GM21381 (cell line): ENCODE measurements at regions not wholly inside any gene's neighbourhood (a gene's known extent, or its start where the extent isn't known, plus 50 kb on each side); places are given as distances from the start of the nearest gene placed in this dataset.
"Not testable (repeated sequence)": the region's sequence is repeated elsewhere in the genome, so short reads cannot be mapped to it uniquely, and the experiment has no call there.

ENCODE experiments used
- ATAC-seq: cut with Tn5 transposase; IDR thresholded peaks from one replicate; pipeline ENCODE4 v1.9.1; 2021; ENCODE audit warnings: mild to moderate bottlenecking, moderate library complexity; ENCODE audit not compliant: unreplicated experiment

DNA sequence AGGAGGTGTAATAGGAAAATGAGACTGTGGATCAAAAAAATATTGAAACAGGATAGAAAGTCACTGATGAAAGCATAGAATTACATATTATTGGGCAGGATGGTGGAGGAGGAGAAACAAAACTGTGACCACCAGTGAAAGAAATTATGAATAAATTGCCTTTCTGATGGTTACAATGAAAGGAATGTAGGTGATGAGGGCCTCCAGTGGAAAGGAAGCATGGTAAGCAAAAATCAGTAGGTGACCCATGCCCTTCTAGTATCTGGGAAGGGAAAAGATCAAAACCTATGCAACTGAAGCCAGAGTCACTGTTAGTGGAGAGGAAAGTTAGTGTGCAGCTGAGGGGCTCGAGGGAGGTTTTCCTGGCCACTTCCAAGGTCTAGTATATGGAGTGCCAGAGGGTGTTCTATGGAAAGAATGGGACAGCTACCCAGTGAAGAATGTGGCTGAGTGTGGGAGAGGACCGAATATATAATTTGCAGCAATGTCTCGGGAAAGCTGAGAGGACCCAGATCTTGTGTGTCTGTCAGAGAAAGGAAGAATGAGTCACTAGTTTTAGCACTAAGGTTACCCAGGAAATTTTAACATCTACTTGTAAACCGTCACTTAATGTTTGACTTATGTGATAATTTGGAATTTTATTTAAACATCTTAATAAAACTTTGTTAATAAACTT lies 146.2 kb downstream of the NFKBIZ start:
- no peak for ATAC-seq

DNA sequence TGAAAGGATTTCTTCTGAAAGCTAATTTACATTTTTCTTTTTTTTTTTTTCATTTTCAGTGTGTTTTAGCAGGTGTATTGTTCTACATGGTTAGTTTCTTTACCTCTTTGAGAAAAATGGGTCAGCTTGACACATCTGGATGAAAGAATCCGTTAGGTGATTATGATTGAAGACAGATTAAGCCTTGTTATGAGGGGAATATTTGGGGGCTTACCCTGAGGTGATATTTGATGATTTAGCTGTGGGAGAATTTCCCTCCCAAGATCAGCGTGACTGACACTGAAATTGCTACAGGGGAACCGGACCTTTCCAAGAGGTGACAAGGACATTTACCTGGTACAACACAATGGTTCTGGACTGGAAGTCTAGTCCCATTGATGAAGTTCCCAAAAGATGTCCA lies 147.5 kb downstream of the NFKBIZ start:
- ATAC-seq = no peak

DNA sequence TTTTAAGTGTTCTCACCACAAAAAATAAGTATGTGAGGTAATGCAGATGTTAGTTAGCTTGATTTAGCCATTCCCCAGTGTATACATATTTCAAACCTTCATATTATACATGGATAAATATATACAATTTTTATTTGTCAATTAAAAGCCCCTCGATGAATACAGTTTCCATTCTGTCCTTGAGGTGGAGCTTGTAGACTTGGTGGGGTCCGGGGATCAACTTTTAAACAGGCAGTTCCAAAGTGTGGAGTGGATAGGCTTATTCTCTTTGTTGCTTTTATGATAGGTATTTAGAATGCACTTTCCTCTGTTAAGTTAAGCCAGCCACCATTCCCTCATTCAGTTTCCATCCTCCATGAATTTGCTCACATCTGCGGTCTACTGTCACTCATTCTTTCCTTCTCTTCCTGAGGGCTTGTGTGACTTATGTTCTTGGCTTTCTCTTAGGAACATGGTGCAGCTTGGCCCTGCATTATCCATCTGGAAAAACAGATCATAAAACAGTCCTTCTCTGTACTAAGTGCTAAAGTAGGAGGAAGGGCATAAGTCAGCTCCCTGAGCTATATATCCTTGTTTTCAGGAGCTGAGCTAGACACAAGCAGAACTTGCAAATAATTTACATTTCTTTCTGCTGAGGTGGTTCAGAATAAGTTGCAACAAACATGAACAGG lies 149.1 kb downstream of the NFKBIZ start:
- no peak for ATAC-seq

DNA sequence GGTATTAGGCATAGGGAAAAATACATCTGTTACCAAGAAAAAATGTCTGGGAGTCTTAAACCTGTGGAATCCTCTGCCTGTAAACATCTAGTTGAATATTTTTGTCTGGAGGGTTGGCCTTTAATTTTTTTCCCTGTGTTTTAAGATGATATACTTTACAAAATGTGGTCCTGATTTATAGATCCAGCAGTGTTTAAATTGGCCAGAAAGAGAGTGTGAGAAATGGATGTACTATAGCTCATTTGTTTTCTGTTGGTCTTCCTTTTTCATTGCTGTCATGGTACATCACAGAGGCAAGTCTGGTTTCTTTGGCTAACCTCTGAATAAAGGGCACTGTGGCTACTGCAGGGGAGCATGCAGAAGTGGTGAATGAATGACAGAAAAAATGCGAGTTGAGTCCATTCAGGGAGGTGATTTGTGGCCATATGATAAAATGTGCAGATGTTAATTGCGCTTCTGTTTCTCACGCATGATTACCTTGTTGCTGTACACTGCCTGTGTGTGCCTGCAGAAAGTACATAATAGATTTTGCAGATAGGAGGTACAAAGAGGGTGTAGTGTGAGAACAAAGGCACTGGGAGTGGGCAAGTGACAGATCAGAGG lies 150.0 kb downstream of the NFKBIZ start:
- ATAC-seq = no peak

DNA sequence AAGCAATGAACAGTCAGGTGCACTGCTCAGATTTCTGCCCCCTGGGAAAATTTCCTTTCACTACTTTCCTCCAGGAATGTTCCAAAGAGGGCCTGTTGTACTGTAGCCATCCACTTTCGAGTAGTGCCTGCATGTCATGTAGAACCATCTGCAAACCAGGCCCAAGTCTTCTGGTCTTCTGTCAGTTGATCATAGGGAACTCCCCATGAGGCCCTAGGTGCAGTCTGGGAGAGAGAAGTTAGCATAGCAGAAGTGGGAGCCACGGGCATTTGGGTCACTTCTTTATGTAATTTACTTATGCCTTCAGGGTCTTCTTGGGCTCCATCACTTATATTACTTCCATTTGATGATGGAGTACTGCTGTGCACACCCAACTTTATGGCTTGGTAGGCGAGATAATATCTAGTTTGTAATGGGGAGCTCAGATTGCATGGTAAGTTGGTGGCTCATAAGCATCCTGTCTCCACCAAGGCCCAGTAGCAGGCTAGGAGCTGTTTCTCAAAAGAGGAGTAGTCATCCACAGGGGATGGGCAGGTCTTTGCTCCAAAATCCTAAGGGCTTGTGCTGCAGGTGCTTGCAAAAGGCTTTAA lies 151.4 kb downstream of the NFKBIZ start:
- ATAC-seq = no peak

DNA sequence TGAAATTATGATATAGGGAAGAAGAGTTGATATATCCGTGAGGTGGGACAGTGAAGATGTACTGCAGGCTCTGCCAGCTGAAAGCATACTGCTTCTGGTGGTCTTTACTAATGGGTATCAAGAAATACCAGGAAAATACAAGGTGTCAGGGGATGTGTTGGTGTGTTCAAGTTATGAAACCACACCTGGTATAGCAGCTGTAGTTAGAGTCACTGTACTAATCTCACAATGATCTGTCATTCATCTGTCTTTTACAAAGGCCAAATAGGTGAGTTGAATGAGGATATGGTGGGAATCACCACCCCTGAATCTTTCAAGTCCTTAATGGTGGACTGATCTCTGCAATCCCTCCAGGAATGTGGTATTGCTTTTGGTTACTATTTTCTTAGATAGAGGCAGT lies 152.7 kb downstream of the NFKBIZ start:
- ATAC-seq = no peak

DNA sequence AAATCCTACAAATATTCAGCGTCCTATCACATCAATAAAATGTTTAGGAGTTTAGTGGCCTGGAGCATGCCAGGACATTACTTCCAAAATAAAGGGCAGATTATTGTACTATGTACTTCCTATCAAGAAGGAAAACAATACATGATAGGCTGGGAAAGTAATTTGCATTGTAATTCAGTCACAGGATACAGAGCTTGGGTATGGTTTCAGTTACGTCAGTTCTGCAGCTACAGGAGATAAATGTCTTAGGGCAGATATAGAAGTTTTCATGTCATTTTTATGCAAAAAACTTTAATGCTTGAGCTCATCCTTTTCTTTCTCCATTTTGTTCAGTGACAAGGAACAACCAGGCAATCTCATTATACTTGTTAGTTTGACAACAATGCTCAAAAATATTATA lies 155.2 kb downstream of the NFKBIZ start:
- no peak for ATAC-seq

DNA sequence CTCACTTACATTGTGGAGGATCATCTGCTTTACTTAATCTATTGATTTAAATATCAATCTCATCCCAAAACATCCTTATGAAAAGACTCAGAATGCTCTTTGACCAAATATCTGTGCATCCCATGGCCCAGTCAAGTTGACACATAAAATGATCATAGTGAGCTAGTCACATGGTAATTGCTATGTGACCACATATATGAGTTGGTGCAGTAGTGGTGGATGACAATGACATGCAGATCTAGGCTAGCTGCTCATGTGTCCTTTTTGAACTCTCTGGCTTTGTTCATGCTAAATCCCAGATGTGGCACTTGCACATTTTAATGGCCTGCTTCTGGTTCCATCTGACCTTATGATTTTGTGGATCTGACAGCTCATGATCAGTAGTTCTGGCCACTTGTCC lies 156.2 kb downstream of the NFKBIZ start:
- no peak for ATAC-seq

DNA sequence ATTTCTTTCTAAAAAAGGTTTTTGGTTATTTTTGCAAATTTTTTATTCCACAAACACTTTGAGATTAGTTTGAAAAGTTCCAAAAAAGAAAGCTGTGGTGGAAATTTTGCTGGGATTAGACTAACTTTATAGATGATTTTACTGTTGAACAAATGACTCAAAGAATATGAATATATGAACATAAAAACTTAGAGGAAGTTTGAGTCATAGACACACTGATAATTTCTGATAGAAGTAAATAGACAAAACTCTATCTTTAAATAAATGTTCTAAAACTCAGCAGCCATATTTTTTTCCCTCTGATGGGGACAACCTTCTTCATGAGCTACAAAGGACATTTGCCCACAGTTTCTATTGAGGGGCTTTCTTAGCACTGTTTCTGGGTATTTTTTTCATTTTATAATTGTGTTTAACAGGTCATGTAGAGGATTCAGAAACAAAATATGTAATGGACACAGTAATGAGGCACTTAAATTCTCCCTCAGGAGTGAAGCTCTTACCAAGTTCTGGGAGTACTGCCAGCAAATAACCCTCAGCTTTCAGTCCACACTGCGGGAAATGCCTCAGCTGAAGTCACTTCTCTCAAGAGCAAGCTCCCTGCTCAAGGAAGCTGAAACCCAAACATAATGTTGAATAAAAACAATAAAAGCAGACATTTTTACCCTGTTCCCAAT lies 157.6 kb downstream of the NFKBIZ start:
- no peak for ATAC-seq

DNA sequence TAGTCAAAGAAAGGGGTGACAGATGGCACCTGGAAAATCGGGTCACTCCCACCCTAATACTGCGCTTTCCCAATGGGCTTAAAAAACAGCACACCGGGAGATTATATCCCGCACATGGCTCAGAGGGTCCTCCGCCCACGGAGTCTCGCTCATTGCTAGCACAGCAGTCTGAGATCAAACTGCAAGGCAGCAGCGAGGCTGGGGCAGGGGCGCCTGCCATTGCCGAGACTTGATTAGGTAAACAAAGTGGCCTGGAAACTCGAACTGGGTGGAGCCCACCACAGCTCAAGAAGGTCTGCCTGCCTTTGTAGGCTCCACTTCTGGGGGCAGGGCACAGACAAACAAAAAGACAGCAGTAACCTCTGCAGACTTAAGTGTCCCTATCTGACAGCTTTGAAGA lies 159.1 kb downstream of the NFKBIZ start:
- ATAC-seq = not testable (repeated sequence)

DNA sequence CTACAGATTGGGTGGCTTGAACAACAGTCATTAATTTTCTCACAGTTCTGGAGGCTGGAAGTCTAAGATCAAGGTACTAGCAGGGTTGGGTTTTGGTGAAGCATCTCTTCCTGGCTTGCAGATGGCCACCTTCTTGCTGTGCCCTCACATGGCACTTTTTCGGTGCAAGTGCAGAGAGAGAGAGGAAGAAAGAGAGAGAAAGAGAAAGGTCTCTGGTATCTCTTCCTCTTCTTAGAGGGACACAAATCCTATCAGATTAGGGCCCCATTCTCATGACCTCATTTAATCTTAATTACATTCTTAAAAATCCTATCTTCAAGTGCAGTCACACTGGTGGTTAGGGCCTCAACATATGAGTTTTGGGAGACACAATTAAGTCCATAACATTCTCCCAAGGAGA lies 167.1 kb downstream of the NFKBIZ start:
- ATAC-seq = no peak

DNA sequence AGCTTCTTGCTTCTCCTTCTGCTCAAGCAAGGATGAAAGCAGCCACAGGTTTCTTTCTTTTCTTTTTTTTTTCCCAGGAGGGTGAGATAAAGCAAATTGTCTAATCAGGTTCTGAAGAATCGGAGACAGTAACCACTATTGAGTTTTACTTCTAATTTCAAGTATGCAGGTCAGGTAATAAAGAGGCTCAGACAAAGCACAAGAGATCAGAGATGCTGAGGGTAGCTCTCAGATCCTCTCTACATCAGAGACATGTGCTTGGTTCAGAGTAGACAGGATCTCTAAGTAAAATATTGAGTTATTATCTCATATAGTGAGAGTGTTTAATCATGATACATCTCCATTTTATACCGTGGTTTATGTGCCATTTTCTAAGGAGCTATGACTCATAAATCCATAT lies 168.5 kb downstream of the NFKBIZ start:
- ATAC-seq = no peak

DNA sequence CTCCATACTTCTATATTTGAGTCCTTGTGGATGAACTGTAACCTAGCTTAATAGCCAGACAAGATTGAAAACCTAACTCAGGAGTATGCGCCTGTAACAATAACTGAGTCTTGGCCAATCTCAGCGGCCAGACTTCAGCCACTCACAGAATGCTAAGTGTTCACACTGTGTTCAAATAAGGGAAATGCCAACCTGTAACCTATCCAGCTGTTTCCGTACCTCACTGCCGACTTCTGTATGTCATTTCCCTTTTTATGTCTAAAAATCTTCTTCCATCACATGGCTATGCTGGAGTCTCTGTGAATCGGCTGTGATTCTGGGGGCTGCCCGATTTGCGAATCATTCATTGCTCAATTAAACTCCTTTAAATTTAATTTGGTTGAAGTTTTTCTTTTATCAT lies 169.2 kb downstream of the NFKBIZ start:
- no peak for ATAC-seq

DNA sequence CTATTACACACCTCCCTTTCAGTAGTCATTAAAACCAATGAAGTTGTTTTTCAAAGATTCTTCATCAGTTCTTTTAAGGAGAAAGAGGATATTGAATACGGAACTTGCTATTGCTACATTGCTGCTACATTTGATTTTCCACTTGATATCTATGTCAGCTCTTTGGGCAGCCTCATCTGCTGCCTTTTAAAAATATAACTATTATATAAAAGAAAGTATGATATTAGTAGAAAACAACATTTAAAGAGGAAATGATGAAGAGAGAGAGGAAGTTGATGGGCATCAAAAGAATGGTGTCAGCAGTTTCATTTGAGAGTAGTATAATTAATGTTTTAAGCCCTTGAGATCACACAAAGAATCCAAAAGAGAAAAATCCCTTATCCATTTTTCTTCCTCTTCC lies 171.4 kb downstream of the NFKBIZ start:
- ATAC-seq = no peak

DNA sequence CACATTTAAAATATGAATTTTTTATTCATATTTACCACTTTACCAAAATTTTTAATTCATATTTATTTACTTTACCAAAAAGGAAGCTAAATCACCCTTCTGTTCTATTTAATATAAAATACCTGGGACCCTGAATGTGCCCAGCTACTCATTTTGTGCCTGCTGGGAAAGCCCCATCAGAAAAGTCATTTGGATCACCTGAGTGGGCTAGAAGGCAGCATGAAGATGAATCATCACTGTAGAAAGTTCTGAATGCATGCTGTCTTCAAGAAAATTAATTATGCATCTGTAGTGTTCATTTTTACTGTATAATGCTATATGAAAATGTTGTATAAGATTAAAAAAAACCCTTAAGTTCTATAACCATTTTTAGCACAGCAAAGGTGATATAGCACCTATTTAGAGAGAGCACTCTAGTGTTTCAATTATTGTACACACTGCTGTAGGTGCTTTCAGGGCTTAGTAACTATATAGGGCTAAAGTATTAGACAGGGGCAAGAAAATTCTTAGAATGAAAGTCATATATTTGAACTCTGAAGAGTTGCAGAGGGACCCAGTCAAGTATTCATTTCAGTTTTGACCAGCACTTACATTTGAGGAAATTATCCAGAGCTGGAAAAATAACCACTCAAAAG lies 175.1 kb downstream of the NFKBIZ start:
- no peak for ATAC-seq

DNA sequence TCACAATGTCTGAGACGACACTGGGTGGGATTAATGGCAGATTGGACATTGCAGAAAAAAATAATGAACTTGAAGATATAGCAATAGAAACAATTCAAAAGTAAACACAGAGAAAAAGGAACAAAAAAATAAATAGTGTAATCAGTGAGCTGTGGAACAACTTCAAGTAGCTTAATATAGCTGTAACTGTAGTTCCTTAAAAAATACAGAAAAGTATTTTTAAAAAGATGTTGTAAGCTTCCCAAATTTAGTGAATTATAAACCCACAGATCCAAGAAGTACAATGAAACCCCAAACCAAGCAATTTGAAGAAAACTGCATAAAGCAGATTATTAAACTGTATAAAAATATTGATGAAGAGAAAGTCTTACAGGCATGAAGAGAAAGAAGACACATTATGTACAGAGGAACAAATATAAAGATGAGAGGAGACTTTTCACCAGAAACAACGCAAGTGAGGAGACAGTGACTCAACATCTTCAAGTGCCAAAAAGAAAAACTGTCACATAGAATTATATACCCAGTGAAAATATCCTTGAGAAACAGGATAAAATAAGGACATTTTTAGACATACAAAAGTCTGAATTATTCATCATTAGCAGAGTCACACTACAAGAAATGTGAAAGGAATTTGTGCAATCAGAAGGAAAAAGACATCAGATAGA lies 176.4 kb downstream of the NFKBIZ start:
- no peak for ATAC-seq

DNA sequence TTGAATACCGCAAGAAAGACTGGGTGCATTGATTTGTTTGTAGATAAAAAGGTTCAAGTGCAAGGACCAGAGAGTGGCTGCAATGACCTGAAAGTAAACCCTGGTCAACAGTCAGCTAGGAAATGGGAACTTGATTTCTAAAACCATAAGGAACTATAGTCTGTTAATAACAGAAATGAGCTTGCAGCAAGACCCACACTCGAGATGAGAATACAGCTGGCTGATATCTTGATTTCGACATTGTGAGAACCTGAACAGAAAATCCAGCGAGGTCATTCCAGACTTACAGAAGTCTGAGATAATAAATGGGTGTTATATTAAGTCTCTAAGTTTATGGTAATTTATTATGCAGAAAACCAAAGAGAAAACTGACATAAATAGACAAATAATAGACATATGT lies 177.3 kb downstream of the NFKBIZ start:
- ATAC-seq = no peak

DNA sequence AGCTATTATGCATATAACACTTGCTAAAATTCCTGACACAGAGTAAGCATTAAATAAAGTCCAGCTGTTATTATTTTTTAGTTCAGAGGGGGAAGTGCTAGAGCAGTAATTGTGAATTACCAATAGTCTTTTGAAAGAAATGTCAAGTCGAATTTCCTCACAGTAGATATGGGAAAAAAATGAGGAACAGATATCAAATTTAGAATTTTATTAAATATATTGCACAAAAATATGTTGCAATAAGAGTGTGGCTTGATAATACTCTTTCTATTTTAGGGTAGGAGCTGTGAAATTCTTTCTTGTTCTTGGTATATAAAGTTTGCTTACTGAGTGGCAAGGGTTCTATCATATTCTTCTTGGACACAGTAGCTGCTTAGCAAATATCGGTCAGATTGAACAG lies 181.3 kb downstream of the NFKBIZ start:
- ATAC-seq = no peak

DNA sequence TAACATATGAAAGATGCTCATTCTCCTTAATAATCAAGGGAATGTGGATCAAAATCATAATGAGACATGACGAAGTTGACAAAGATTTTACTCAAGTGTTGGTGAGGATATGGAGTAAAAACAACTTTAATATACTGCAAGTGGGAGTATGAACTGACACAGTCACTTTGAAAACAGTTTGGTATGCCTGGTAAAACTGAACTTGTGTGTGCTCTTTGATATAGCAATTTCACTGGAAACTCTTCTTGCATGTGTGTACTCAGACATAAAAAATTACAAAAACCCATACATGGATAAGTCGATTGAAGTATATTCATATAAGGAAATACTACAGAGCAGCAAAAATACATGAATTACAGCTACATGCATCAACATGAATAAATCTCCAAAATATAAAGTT lies 182.5 kb downstream of the NFKBIZ start:
- no peak for ATAC-seq

DNA sequence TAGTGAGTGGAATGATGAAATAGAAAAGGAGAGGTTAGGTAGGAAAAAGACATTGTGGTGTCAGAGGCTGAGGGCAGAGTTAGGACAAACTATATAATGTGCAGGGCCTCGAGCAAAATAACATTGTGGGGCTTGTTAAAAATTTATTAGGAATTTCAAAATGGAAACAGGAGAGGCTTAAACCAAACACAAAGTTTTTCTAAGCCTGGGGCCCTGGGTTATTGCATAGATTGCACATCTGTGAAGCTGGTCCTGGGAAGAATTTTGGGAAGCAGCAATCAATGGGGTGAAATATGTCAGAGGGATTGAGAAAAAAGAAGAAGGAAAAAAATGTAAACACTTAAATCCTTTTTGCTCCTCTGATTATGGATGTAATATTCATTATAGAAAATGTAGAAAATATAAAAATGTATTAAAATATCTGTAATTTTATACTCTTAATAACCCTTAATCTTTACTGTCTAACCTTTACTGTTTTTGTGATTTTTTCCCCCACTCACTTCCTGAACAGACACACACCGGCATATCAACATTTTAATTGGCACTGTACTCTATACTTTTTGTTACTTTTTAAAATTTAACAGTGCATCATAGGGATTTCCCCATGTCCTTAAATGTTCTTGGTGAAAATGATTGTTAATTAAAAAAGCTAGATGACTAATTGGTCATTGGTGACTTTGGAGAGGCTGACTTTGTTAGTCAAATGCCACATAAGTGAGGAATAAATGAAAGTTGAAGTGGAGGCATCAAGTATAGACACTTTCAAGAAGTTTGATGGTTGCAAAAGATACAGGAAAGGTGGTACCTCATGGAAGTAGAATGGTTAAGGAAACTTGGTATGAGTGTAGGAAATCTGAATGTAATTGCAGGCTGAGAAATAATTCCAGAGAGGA lies 183.4 kb downstream of the NFKBIZ start:
- no peak for ATAC-seq
